Fibroblast of lung (primary cell): ENCODE measurements at regions not wholly inside any gene's neighbourhood (a gene's known extent, or its start where the extent isn't known, plus 50 kb on each side); places are given as distances from the start of the nearest gene placed in this dataset.

ENCODE experiments used
- CTCF ChIP-seq, 2 donors: IDR thresholded peaks in 1 of 2; conservative IDR thresholded peaks in 1 of 2; 1 replicate in 1 of 2; 2 replicates in 1 of 2; pipeline ENCODE4 v1.5.1; 2011 to 2012; ENCODE audit warnings: low read length in 2 of 2, control low read depth in 1 of 2, inconsistent platforms in 1 of 2, low read depth in 1 of 2, mild to moderate bottlenecking in 1 of 2
- EZH2 ChIP-seq: IDR thresholded peaks from 2 replicates; pipeline ENCODE4 v1.5.1; 2012; ENCODE audit warnings: low read length, control low read depth, mild to moderate bottlenecking; ENCODE audit errors: missing control alignments

- no peak for TF ChIP-seq CTCF (conservative IDR thresholded peaks at IDR 0.05 in 1 of 2, IDR thresholded peaks at IDR 0.05 in 1 of 2; ENCODE audit: low read depth in 1 of 2, low read length in 2 of 2)
- TF ChIP-seq EZH2, result no peak
Observed at GRCh38 chr3:11735638-11736037, 91.9 kb upstream of the VGLL4 start.
